Embryonic facial prominence (tissue), 1 donor: ENCODE measurements at regions not wholly inside any gene's neighbourhood (a gene's known extent, or its start where the extent isn't known, plus 50 kb on each side); places are given as distances from the start of the nearest gene placed in this dataset.
"Not testable (repeated sequence)": the region's sequence is repeated elsewhere in the genome, so short reads cannot be mapped to it uniquely, and the experiment has no call there.

Source experiments
- DNase-seq: peaks from one replicate; pipeline ENCODE4 v3.0.0-alpha.2; 2016; ENCODE audit errors: extremely low spot score

DNA sequence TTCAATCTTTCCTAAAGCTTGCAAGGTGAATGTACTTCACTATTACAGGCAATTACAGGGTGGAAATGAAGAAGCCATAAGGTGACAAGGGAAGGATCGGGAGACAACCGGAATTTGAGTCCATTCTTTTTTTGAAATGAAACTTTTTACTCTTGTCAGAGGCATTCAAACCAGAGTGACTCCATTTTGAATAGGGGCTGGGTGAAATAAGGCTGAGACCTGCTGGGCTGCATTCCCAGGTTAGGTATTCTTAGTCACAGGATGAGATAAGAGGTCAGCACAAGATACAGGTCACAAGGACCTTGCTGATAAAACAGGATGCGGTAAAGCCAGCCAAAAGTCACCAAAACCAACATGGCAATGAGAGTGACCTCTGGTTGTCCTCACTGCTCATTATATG, 363.3 kb downstream of the TYW1 start:
- DNase-seq = no peak

GRCh38 chr7:67361150-67361549, 364.5 kb downstream of the TYW1 start:
- DNase-seq = no peak

GRCh38 chr7:67364441-67365017, 367.9 kb downstream of the TYW1 start:
- no peak for DNase-seq

GRCh38 chr7:67371429-67372305, 375.0 kb downstream of the TYW1 start:
- DNase-seq = peak; percentile 54

- DNase-seq = not testable (repeated sequence)
These were observed 376.8 kb downstream of the TYW1 start for GRCh38 chr7:67373389-67373788.

DNA sequence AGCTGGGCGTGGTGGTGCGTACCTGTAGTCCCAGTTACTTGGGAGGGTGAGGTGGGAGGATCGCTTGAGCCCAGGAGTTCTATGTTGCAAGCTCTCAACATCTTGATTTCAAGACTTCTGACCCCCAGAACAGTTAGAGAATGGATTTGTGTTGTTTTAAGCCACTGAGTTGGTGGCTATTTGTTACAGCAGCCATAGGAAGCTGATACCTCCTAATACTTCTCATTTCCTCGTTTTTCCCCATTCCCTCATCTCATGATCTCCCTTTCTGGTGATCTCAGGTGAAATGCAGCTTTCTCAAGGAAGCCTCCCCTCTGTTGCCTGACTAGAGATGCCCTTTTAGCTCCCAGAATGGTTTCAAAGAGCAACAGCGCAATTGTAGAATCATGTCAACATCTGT, 378.8 kb downstream of the TYW1 start:
- no peak for DNase-seq

GRCh38 chr7:67377939-67378862, 381.6 kb downstream of the TYW1 start:
- peak; percentile 45 for DNase-seq

- DNase-seq = no peak
These were observed 383.7 kb downstream of the TYW1 start for GRCh38 chr7:67380326-67380725.

GRCh38 chr7:67380858-67381257, 384.2 kb downstream of the TYW1 start:
- DNase-seq = no peak

DNA sequence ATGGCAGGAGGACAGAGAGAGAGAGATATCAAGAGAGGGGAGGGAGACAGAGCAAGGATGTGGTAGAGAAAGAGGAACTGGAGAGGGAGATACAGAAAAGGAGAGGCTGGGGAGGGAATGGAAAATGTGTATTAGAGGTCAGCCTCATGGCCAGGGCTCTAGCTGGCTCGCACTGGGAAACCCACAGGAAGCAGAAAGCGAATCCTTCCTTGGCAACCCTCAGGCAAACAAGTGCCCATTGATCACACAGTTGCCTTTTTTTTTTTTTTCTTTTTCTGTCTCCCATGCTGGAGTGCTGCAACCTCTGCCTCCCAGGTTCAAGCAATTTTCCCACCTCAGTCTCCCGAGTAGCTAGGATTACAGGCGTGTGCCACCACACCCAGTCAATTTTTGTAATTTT, 391.2 kb downstream of the TYW1 start:
- DNase-seq = no peak

DNA sequence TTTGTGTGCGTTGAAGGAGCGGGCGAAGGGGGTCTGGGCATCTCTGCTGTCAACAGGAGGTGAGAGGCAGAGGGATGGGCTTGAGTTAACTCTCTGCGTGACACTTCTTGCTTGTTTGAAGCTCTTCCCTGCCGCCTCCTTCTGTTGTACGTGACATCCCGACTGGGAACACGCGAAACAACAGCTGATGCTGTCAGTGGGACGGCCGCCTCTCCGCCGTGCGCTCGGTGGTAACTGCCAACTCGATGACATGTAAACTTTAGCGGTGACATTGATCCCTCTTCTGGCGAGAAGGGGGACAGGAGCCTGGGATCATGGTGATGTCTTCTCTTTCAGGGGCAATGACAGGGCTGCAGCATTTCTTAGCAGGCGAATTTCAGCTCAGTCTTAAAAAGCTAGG, 394.5 kb downstream of the TYW1 start:
- DNase-seq = no peak

- no peak for DNase-seq
These were observed 396.2 kb downstream of the TYW1 start for GRCh38 chr7:67392596-67393438.

DNA sequence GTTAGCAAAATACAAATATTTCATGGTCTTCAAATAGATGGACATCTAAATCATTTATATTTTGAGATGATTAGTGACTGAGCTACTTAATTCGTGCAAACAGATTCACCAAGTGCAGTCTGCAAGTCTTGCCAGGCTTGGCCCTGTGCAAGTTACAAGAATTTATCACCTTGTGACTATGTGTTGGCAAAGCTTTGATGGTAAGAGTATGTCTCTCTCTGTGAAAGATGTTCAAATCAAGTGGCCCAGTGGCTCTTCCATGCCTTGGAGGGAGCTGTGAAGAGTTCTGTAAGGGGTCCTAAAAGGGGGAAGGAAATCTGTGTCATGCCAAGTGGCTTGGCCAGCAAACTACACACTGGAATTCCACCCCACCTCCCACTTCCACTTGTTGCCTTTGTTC, 397.3 kb downstream of the TYW1 start:
- no peak for DNase-seq

DNA sequence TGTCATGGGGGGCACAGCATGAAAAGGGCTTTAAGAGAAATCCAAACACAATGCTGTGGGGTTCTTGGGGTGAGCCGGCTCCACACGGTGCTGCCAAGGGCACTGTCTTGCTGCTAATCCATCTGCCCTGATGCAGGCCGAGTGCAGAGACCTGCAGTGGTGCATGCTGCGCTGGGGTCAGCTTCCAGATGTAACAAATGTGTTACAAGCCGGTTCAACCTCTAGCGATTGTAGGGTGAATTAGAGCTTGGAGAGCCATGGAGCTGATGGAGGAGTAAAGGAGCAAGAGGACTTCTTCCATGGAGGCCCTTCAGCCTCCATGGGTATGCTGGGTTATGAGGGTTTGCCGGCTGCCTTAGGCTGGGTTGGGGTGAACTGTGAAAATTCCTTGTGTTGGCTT, 402.3 kb downstream of the TYW1 start:
- DNase-seq = no peak

GRCh38 chr7:67401492-67401891, 404.9 kb downstream of the TYW1 start:
- DNase-seq = no peak

GRCh38 chr7:67402280-67402679, 405.6 kb downstream of the TYW1 start:
- DNase-seq = no peak

DNA sequence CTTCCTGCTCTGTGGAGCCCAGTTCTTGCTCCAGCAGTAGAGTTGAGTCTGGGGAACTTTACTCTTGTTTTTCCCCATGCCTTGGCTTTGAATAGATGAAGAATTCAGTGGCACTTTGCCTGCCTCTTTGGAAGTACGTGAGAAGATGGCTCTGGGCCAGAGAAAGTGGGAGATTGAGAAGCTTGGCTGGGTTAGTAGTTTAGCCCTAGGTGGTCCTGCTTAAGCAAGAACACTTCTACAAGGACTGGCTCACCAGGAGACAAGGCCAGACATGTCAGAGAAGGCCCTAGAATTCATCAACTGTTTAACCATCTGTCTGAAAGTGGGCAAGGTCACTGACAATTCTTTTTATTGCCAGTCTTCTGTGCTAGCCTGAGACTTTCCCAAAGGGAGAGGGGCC, 410.3 kb downstream of the TYW1 start:
- DNase-seq = no peak

DNA sequence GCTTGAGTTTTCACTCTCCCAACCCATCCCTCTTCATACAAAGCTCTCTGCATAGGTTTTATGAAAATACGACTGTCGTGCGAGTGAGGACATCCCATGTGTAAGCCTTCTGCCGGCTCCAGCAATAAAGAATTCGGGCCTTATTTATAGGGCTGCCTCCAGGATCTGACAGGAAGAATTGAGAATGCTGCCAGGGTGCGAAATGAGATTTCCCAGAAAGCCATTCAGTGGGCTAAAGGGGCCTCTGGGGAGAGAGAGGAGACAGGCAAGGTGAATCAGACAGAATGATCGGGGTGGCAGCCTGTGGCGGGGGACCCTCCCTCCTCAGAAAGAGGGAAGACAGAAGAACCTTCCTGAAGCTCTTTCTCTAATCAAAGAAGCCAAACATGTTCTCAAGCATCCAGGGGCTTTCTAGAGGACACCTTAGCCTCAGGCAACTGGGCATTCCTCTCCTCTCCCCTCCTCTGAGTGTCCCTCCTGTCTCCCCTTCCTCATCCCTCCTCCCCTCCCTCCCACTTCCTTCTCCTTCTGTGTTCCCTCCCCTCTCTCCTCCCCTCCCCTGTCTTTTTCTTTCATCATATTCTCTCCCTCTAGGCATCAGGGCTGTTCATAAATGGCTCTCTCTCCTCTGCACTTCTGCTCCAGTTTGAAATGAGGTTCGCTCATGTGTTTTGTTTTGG, 410.9 kb downstream of the TYW1 start:
- no peak for DNase-seq

DNA sequence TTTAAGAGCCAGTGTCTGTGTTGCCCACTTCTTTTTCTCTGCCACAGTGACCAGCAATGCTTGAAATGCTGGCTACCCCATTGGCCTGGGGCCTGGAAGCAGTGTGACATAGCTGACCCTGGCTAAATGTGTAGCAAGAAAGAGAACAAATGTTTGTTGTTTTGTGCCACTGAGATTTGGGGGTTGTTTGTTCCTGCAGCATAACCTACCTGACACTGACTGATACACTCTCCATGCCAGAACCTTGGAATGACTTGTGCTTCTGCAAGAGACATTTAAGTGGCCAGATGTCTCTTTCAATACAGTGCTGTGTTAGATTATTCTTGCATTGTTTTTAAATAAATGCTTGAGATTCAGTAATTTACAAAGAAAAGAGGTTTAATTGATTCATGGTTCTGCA, 411.5 kb downstream of the TYW1 start:
- DNase-seq = no peak

DNA sequence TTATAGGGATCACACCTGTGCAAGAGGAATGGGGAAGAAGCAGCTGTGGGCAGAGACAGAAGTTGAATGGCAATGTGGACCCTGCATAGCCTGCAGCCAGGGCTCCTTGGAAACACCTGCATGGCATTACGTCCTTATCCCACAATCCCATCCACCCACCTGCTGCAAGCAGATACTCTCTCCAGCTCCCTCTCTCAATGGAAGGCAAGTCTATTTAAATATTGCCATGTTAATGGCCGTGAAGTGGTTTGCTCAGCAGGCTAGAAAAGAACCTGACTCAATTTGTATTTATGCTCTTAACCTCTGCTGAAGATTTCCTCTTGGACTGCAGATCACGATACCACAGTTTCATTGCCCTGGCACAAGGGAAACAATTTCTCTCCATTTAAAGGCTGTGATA, 417.0 kb downstream of the TYW1 start:
- DNase-seq = no peak

GRCh38 chr7:67414858-67415257, 418.2 kb downstream of the TYW1 start:
- no peak for DNase-seq
